ENCODE measurements at regions not wholly inside any gene's neighbourhood (a gene's known extent, or its start where the extent isn't known, plus 50 kb on each side); places are given as distances from the start of the nearest gene placed in this dataset.

- no peaks in the 10 kb centered on the region for H3K9me3 ChIP-seq (ENCODE audit: control extremely low read depth in 1 of 5, control insufficient read depth in 4 of 5, insufficient read depth in 2 of 5, low read depth in 1 of 5, low read length in 4 of 5)
- no peaks in the 10 kb centered on the region for H3K36me3 ChIP-seq (ENCODE audit: control insufficient read depth in 4 of 4, insufficient read depth in 4 of 4, low read length in 3 of 4)
- no peak overlapping the region for H3K4me3 ChIP-seq (ENCODE audit: control insufficient read depth in 1 of 7, extremely low read depth in 1 of 7, insufficient read depth in 4 of 7, low read depth in 2 of 7, low read length in 6 of 7)
- ChIA-PET CTCF (interaction anchor here (1.2 to 1.7 kb wide), 2 partner anchors 23 to 271 kb away, joined by 3 to 4 read pairs; no protein-coding TSS in a partner anchor), POLR2A (interaction anchor here (0.5 kb wide), 1 partner anchor 22 kb away, joined by 6 read pairs; no protein-coding TSS in a partner anchor)
- DNase-seq: peak in 2 of 3 donors; percentile 29 to 48
- no peaks in the 10 kb centered on the region for H3K27me3 ChIP-seq (replicated peaks in 2 of 5; ENCODE audit: control insufficient read depth in 4 of 5, insufficient read depth in 5 of 5, low read length in 4 of 5)
- H3K27ac ChIP-seq (ENCODE audit: insufficient read depth in 1 of 2, low read depth in 1 of 2, low read length in 2 of 2, poor library complexity in 1 of 2, severe bottlenecking in 2 of 2): no peak overlapping the region
- WGBS (ENCODE audit: insufficient coverage): 25% methylated on average over 2 of the region's 3 CpGs
- H3K4me1 ChIP-seq (ENCODE audit: control extremely low read depth in 1 of 4, control insufficient read depth in 4 of 4, insufficient read depth in 4 of 4, low read length in 3 of 4): peaks cover 22 to 54% (median 42%) of the 10 kb centered on the region in 4 experiments
These were observed 153.0 kb upstream of the SMIM23 start for GRCh38 chr5:171632616-171633015.

- H3K36me3 ChIP-seq (ENCODE audit: control insufficient read depth in 4 of 4, insufficient read depth in 4 of 4, low read length in 3 of 4): no peaks in the 10 kb centered on the region
- H3K9me3 ChIP-seq (ENCODE audit: control extremely low read depth in 1 of 5, control insufficient read depth in 4 of 5, insufficient read depth in 2 of 5, low read depth in 1 of 5, low read length in 4 of 5): no peaks in the 10 kb centered on the region
- H3K4me3 ChIP-seq (ENCODE audit: control insufficient read depth in 1 of 7, extremely low read depth in 1 of 7, insufficient read depth in 4 of 7, low read depth in 2 of 7, low read length in 6 of 7): no peak overlapping the region
- 37% methylated on average over 5 of the region's 7 CpGs for WGBS (ENCODE audit: insufficient coverage)
- ChIA-PET CTCF (no interaction called here), POLR2A (interaction anchor here (0.5 kb wide), 1 partner anchor 211 kb away, joined by 3 read pairs; no protein-coding TSS in a partner anchor)
- H3K4me1 ChIP-seq (ENCODE audit: control extremely low read depth in 1 of 4, control insufficient read depth in 4 of 4, insufficient read depth in 4 of 4, low read length in 3 of 4): peaks cover 22 to 54% (median 42%) of the 10 kb centered on the region in 4 experiments
- H3K27me3 ChIP-seq (replicated peaks in 2 of 5; ENCODE audit: control insufficient read depth in 4 of 5, insufficient read depth in 5 of 5, low read length in 4 of 5): no peaks in the 10 kb centered on the region
- H3K27ac ChIP-seq (ENCODE audit: insufficient read depth in 1 of 2, low read depth in 1 of 2, low read length in 2 of 2, poor library complexity in 1 of 2, severe bottlenecking in 2 of 2): no peak overlapping the region
- peak; percentile 57 to 88 (median 83) for DNase-seq
These were observed 151.7 kb upstream of the SMIM23 start for GRCh38 chr5:171633776-171634470.

- H3K27me3 ChIP-seq (replicated peaks in 2 of 5; ENCODE audit: control insufficient read depth in 4 of 5, insufficient read depth in 5 of 5, low read length in 4 of 5): no peaks in the 10 kb centered on the region
- H3K9me3 ChIP-seq (ENCODE audit: control extremely low read depth in 1 of 5, control insufficient read depth in 4 of 5, insufficient read depth in 2 of 5, low read depth in 1 of 5, low read length in 4 of 5): no peaks in the 10 kb centered on the region
- ChIA-PET CTCF (interaction anchor here (1.3 kb wide), 1 partner anchor 12 kb away, joined by 3 read pairs; no protein-coding TSS in a partner anchor), POLR2A (interaction anchor here (0.5 kb wide), 1 partner anchor 212 kb away, joined by 3 read pairs; no protein-coding TSS in a partner anchor)
- DNase-seq: no peak
- H3K4me3 ChIP-seq (ENCODE audit: control insufficient read depth in 1 of 7, extremely low read depth in 1 of 7, insufficient read depth in 4 of 7, low read depth in 2 of 7, low read length in 6 of 7): no peak overlapping the region
- H3K4me1 ChIP-seq (ENCODE audit: control extremely low read depth in 1 of 4, control insufficient read depth in 4 of 4, insufficient read depth in 4 of 4, low read length in 3 of 4): peaks cover 21 to 50% (median 37%) of the 10 kb centered on the region in 4 experiments
- no peaks in the 10 kb centered on the region for H3K36me3 ChIP-seq (ENCODE audit: control insufficient read depth in 4 of 4, insufficient read depth in 4 of 4, low read length in 3 of 4)
- no peak overlapping the region for H3K27ac ChIP-seq (ENCODE audit: insufficient read depth in 1 of 2, low read depth in 1 of 2, low read length in 2 of 2, poor library complexity in 1 of 2, severe bottlenecking in 2 of 2)
These were observed 151.1 kb upstream of the SMIM23 start for GRCh38 chr5:171634511-171634910.

GRCh38 chr5:171635028-171635427 lies 150.6 kb upstream of the SMIM23 start:
- H3K4me3 ChIP-seq (ENCODE audit: control insufficient read depth in 1 of 7, extremely low read depth in 1 of 7, insufficient read depth in 4 of 7, low read depth in 2 of 7, low read length in 6 of 7): no peak overlapping the region
- H3K27ac ChIP-seq (ENCODE audit: insufficient read depth in 1 of 2, low read depth in 1 of 2, low read length in 2 of 2, poor library complexity in 1 of 2, severe bottlenecking in 2 of 2): no peak overlapping the region
- DNase-seq: no peak
- POLR2A ChIA-PET: no interaction called here
- peaks cover 17 to 45% (median 32%) of the 10 kb centered on the region in 4 experiments for H3K4me1 ChIP-seq (ENCODE audit: control extremely low read depth in 1 of 4, control insufficient read depth in 4 of 4, insufficient read depth in 4 of 4, low read length in 3 of 4)
- no peaks in the 10 kb centered on the region for H3K9me3 ChIP-seq (ENCODE audit: control extremely low read depth in 1 of 5, control insufficient read depth in 4 of 5, insufficient read depth in 2 of 5, low read depth in 1 of 5, low read length in 4 of 5)
- H3K36me3 ChIP-seq (ENCODE audit: control insufficient read depth in 4 of 4, insufficient read depth in 4 of 4, low read length in 3 of 4): no peaks in the 10 kb centered on the region
- 100% methylated on average over 2 of the region's 2 CpGs for WGBS (ENCODE audit: insufficient coverage)
- CTCF ChIA-PET: interaction anchor here (1.1 to 1.3 kb wide), 2 partner anchors 12 to 151 kb away, joined by 3 read pairs; no protein-coding TSS in a partner anchor
- H3K27me3 ChIP-seq (replicated peaks in 2 of 5; ENCODE audit: control insufficient read depth in 4 of 5, insufficient read depth in 5 of 5, low read length in 4 of 5): no peaks in the 10 kb centered on the region

DNA sequence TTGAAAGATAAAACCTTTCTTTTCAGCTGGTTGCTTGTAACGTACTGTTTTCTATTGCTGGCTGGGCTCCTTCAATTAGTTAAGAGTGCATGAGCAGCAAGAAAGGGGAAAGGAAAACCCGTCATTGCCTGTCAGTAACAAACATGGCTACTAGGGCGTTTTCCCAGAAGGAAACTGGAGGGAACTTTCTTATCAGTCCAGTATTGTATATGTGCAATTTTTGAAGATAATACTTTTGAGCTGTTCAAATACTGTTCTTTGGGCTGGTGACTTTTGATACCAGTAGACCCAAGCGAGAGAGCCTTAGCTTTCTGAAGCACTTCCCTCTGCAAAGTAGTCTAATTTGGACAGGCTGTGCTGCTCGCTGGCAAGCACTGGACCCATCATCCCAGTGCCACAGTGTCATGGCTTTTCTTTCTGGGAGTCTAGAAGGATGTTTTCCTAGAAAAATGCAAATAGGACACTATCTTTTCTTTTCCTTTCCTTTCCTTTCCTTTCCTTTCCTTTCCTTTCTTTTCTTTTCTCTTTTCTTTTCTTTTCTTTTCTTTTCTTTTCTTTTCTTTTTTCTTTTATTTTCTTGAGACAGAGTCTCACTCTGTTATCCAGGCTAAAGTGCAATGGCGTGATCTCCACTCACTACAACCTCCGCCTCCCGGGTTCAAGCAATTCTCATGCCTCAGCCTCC lies 149.9 kb upstream of the SMIM23 start:
- no peaks in the 10 kb centered on the region for H3K9me3 ChIP-seq (ENCODE audit: control extremely low read depth in 1 of 5, control insufficient read depth in 4 of 5, insufficient read depth in 2 of 5, low read depth in 1 of 5, low read length in 4 of 5)
- H3K36me3 ChIP-seq (ENCODE audit: control insufficient read depth in 4 of 4, insufficient read depth in 4 of 4, low read length in 3 of 4): no peaks in the 10 kb centered on the region
- H3K4me1 ChIP-seq (ENCODE audit: control extremely low read depth in 1 of 4, control insufficient read depth in 4 of 4, insufficient read depth in 4 of 4, low read length in 3 of 4): peaks cover 15 to 38% (median 26%) of the 10 kb centered on the region in 4 experiments
- POLR2A ChIA-PET: no interaction called here
- no peak overlapping the region for H3K4me3 ChIP-seq (ENCODE audit: control insufficient read depth in 1 of 7, extremely low read depth in 1 of 7, insufficient read depth in 4 of 7, low read depth in 2 of 7, low read length in 6 of 7)
- 100% methylated on average over 4 of the region's 8 CpGs for WGBS (ENCODE audit: insufficient coverage)
- DNase-seq: no peak
- CTCF ChIA-PET: interaction anchor here (1.1 to 1.3 kb wide), 2 partner anchors 11 to 151 kb away, joined by 3 read pairs; no protein-coding TSS in a partner anchor
- no peaks in the 10 kb centered on the region for H3K27me3 ChIP-seq (replicated peaks in 2 of 5; ENCODE audit: control insufficient read depth in 4 of 5, insufficient read depth in 5 of 5, low read length in 4 of 5)
- no peak overlapping the region for H3K27ac ChIP-seq (ENCODE audit: insufficient read depth in 1 of 2, low read depth in 1 of 2, low read length in 2 of 2, poor library complexity in 1 of 2, severe bottlenecking in 2 of 2)

DNA sequence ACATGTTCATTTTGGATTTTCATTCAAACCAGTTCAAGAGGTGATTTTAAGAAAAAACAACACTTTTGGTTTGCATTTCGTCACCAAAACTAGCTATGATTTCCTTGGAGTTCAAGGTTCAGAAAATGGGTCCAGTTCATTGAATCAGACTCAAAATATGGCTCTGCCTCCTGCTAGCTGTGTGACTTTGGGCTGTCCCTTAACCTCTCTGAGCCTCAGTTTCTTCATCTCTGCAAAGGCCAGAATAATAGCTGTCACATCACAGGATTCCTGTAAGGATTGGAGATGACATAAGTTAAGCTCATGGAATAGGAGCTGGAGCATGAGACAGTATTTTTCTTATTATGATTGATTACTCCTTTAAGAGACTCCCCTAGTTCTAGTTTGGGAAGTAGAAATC lies 147.8 kb upstream of the SMIM23 start:
- Histone ChIP-seq H3K27ac (ENCODE audit: insufficient read depth in 1 of 2, low read depth in 1 of 2, low read length in 2 of 2, poor library complexity in 1 of 2, severe bottlenecking in 2 of 2) (no peak overlapping the region), H3K27me3 (replicated peaks in 2 of 5; ENCODE audit: control insufficient read depth in 4 of 5, insufficient read depth in 5 of 5, low read length in 4 of 5) (no peaks in the 10 kb centered on the region), H3K36me3 (ENCODE audit: control insufficient read depth in 4 of 4, insufficient read depth in 4 of 4, low read length in 3 of 4) (no peaks in the 10 kb centered on the region), H3K4me3 (ENCODE audit: control insufficient read depth in 1 of 7, extremely low read depth in 1 of 7, insufficient read depth in 4 of 7, low read depth in 2 of 7, low read length in 6 of 7) (no peak overlapping the region), H3K4me1 (ENCODE audit: control extremely low read depth in 1 of 4, control insufficient read depth in 4 of 4, insufficient read depth in 4 of 4, low read length in 3 of 4) (peaks cover 11 to 29% (median 21%) of the 10 kb centered on the region in 4 experiments), H3K9me3 (ENCODE audit: control extremely low read depth in 1 of 5, control insufficient read depth in 4 of 5, insufficient read depth in 2 of 5, low read depth in 1 of 5, low read length in 4 of 5) (no peaks in the 10 kb centered on the region)
- no peak for DNase-seq
- POLR2A ChIA-PET: no interaction called here
- CTCF ChIA-PET: no interaction called here
- WGBS (ENCODE audit: insufficient coverage): 86% methylated on average over 1 of the region's 1 CpG

DNA sequence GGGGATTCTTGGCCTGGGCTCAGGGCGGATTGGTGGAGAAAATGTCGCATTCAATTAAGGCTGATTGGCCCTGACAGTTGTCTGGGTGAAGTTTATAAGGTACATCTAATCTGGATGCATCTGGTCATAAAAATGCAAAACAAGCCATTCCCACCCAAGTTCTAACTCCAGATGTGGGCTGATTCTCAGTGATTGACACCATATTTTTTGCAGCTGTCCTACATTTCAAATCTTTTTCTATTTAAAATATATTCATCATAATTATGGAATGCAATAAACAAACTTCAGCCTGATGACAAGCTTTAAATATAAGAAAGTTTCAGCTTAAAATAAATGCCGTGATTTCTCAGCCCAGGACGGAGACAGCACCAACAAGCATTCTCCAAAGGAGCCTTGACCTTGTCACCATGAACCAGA lies 146.4 kb upstream of the SMIM23 start:
- WGBS (ENCODE audit: insufficient coverage): 100% methylated on average over 2 of the region's 4 CpGs
- POLR2A ChIA-PET: interaction anchor here (0.6 kb wide), 2 partner anchors 33 to 139 kb away, joined by 3 read pairs; no protein-coding TSS in a partner anchor
- Histone ChIP-seq H3K27me3 (replicated peaks in 2 of 5; ENCODE audit: control insufficient read depth in 4 of 5, insufficient read depth in 5 of 5, low read length in 4 of 5) (no peaks in the 10 kb centered on the region), H3K4me1 (ENCODE audit: control extremely low read depth in 1 of 4, control insufficient read depth in 4 of 4, insufficient read depth in 4 of 4, low read length in 3 of 4) (peaks cover 5 to 16% (median 11%) of the 10 kb centered on the region in 4 experiments), H3K27ac (ENCODE audit: insufficient read depth in 1 of 2, low read depth in 1 of 2, low read length in 2 of 2, poor library complexity in 1 of 2, severe bottlenecking in 2 of 2) (no peak overlapping the region), H3K9me3 (ENCODE audit: control extremely low read depth in 1 of 5, control insufficient read depth in 4 of 5, insufficient read depth in 2 of 5, low read depth in 1 of 5, low read length in 4 of 5) (no peaks in the 10 kb centered on the region), H3K36me3 (ENCODE audit: control insufficient read depth in 4 of 4, insufficient read depth in 4 of 4, low read length in 3 of 4) (no peaks in the 10 kb centered on the region), H3K4me3 (ENCODE audit: control insufficient read depth in 1 of 7, extremely low read depth in 1 of 7, insufficient read depth in 4 of 7, low read depth in 2 of 7, low read length in 6 of 7) (no peak overlapping the region)
- CTCF ChIA-PET: no interaction called here
- no peak for DNase-seq
